MCF 10A (cell line): ENCODE measurements at regions not wholly inside any gene's neighbourhood (a gene's known extent, or its start where the extent isn't known, plus 50 kb on each side); places are given as distances from the start of the nearest gene placed in this dataset.

Experiments used
- BruUV-seq: library from RNA; stranded (reverse); fragments of 400-500 nt; replicated peaks from 2 replicates; lab custom pipeline; 2021; lab: Mats Ljungman, UMichigan
- CTCF ChIA-PET: fragments of 300-600 bp; sonication (Branson Sonifier 250); formaldehyde crosslinking; extraction: SDS; loops from one replicate; lab custom pipeline; 2021; ENCODE audit warnings: antibody characterized with exemption, inconsistent platforms; lab: Yijun Ruan, JAX
- POLR2A ChIA-PET: fragments of 300-600, 350-650 bp; sonication (Branson Sonifier 250); formaldehyde crosslinking; extraction: SDS; loops from one replicate; lab custom pipeline; 2020; ENCODE audit warnings: antibody characterized with exemption, inconsistent platforms; lab: Yijun Ruan, JAX
- DNase-seq: peaks from one replicate; pipeline ENCODE4 v3.0.0-alpha.2; 2018; ENCODE audit not compliant: unreplicated experiment
- H3K27ac Mint-ChIP-seq: one replicate; pipeline ENCODE4 v1.8.0; 2022; ENCODE audit warnings: mild to moderate bottlenecking, low read depth, mixed read lengths; ENCODE audit not compliant: unreplicated experiment
- H3K27me3 Mint-ChIP-seq: one replicate; pipeline ENCODE4 v1.8.0; 2022; ENCODE audit warnings: mixed read lengths; ENCODE audit not compliant: insufficient read depth, unreplicated experiment
- H3K36me3 Mint-ChIP-seq: one replicate; pipeline ENCODE4 v1.8.0; 2022; ENCODE audit warnings: mild to moderate bottlenecking, moderate library complexity, mixed read lengths; ENCODE audit not compliant: insufficient read depth, unreplicated experiment
- H3K4me1 Mint-ChIP-seq: one replicate; pipeline ENCODE4 v1.8.0; 2022; ENCODE audit warnings: mixed read lengths; ENCODE audit not compliant: insufficient read depth, unreplicated experiment
- H3K4me3 Mint-ChIP-seq: one replicate; pipeline ENCODE4 v1.8.0; 2022; ENCODE audit warnings: mild to moderate bottlenecking, moderate library complexity, mixed read lengths; ENCODE audit not compliant: unreplicated experiment
- H3K9me3 Mint-ChIP-seq: one replicate; pipeline ENCODE4 v1.8.0; 2022; ENCODE audit warnings: mixed read lengths; ENCODE audit not compliant: unreplicated experiment
- CTCF ChIP-seq: fragments of 200-600 bp; IDR thresholded peaks from one replicate; pipeline ENCODE4 v1.8.0; 2022; ENCODE audit warnings: antibody characterized with exemption, mild to moderate bottlenecking; ENCODE audit not compliant: unreplicated experiment
- intact Hi-C: fragments of 100-400 bp; cut with micrococcal nuclease; formaldehyde crosslinking; loops from 2 replicates; pipeline ENCODE4 v1.14.1; 2022

GRCh38 chr6:66935612-66936011, 1228.6 kb upstream of the EYS start:
- TF ChIP-seq CTCF = no peak
- no TSS peak for BruUV-seq
- H3K36me3 Mint-ChIP-seq = no peaks in the 10 kb centered on the region
- ChIA-PET CTCF (no interaction called here), POLR2A (no interaction called here)
- intact Hi-C loops = no loop called here
- H3K27ac Mint-ChIP-seq = no peak overlapping the region
- H3K4me1 Mint-ChIP-seq = peaks cover 5% of the 10 kb centered on the region
- no peak overlapping the region for H3K4me3 Mint-ChIP-seq
- H3K27me3 Mint-ChIP-seq = no peaks in the 10 kb centered on the region
- H3K9me3 Mint-ChIP-seq = peaks cover 14% of the 10 kb centered on the region
- DNase-seq = no peak

- Mint-ChIP-seq H3K27ac (no peak overlapping the region), H3K27me3 (no peaks in the 10 kb centered on the region), H3K4me3 (no peak overlapping the region), H3K9me3 (peaks cover 12% of the 10 kb centered on the region), H3K36me3 (no peaks in the 10 kb centered on the region), H3K4me1 (peaks cover 14% of the 10 kb centered on the region)
- POLR2A ChIA-PET = no interaction called here
- no TSS peak for BruUV-seq
- no peak for TF ChIP-seq CTCF
- CTCF ChIA-PET = interaction anchor here (0.7 kb wide), 1 partner anchor 527 kb away, joined by 3 read pairs; no protein-coding TSS in a partner anchor
- DNase-seq = no peak
- intact Hi-C loops = no loop called here
Measured at GRCh38 chr6:66931787-66932186, 1224.8 kb upstream of the EYS start.

DNA sequence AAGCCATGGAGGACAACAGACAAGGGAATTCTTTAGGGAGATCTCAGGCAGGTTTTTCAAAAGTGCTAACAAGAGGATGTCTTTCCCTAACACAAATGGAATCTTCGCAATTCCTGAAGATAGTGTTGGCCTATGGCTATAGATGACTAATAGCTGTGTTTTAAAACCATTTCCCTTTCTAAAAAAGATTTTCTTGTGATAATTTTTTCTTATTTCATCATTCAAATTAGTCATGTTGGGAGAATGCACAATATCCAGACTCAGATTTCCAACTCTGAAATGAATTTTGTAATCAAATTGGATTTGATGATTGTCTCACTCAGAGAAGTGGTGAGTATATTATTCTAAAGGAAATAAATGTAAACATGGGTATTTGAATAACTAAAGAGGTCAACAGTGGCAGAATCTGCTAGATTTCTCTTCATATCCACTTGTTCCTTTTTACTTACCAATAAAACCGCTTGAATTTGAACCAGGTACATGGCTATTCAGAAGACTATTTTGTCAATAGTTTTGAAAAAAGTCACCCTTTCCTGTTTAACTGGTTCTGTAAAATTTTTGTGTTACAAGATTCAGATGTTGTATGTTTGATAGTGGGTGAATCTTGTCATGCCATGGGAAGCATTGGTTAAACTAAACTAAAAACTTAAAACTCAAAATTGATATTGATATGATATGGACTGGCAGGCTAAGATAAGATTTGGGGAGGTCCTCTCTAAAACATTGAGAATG, 1223.7 kb upstream of the EYS start:
- H3K27ac Mint-ChIP-seq = peak overlapping the region; percentile 66
- H3K9me3 Mint-ChIP-seq = peaks cover 7% of the 10 kb centered on the region
- H3K36me3 Mint-ChIP-seq = no peaks in the 10 kb centered on the region
- peaks cover 14% of the 10 kb centered on the region for H3K4me1 Mint-ChIP-seq
- H3K27me3 Mint-ChIP-seq = no peaks in the 10 kb centered on the region
- CTCF ChIA-PET = no interaction called here
- no peak for TF ChIP-seq CTCF
- peak; percentile 60 for DNase-seq
- intact Hi-C loops = no loop called here
- BruUV-seq = TSS peak; percentile 77
- POLR2A ChIA-PET = interaction anchor here (0.7 kb wide), 1 partner anchor 718 kb away, joined by 3 read pairs; no protein-coding TSS in a partner anchor
- H3K4me3 Mint-ChIP-seq = no peak overlapping the region

DNA sequence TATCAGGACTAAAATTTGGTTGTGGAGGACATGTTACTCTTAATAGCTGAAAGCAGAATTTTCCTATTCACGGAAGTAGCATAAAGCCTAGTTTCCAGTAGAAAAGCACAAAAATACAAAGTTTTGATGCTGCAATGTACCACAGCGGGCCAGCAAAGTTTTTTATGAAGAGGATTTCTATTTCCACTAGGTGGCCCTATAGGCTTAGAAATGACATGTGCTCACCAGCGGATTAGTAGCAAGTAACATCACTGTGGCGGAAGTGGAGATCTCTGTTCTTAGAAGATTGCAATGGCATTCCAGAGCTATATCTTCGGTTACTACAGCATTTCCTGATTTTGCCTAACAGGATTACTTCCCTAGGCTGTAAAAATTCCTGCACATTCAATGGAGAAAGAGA, 1219.0 kb upstream of the EYS start:
- no peaks in the 10 kb centered on the region for H3K27me3 Mint-ChIP-seq
- CTCF ChIA-PET = no interaction called here
- intact Hi-C loops = loop anchor here (5.0 kb wide), 1 partner anchor 1851 kb away; no protein-coding TSS in a partner anchor
- POLR2A ChIA-PET = no interaction called here
- no peaks in the 10 kb centered on the region for H3K36me3 Mint-ChIP-seq
- H3K4me3 Mint-ChIP-seq = no peak overlapping the region
- H3K9me3 Mint-ChIP-seq = peaks cover 16% of the 10 kb centered on the region
- H3K4me1 Mint-ChIP-seq = peaks cover 13% of the 10 kb centered on the region
- TF ChIP-seq CTCF = peak; percentile 28
- no peak overlapping the region for H3K27ac Mint-ChIP-seq
- DNase-seq = no peak
- no TSS peak for BruUV-seq
